Embryonic facial prominence (tissue), 1 donor: ENCODE measurements at regions not wholly inside any gene's neighbourhood (a gene's known extent, or its start where the extent isn't known, plus 50 kb on each side); places are given as distances from the start of the nearest gene placed in this dataset.

Experiments used
- DNase-seq: peaks from one replicate; pipeline ENCODE4 v3.0.0-alpha.2; 2016; ENCODE audit errors: extremely low spot score

GRCh38 chr2:144947709-144948037 is 427.8 kb upstream of the ZEB2 start:
- no peak for DNase-seq

DNA sequence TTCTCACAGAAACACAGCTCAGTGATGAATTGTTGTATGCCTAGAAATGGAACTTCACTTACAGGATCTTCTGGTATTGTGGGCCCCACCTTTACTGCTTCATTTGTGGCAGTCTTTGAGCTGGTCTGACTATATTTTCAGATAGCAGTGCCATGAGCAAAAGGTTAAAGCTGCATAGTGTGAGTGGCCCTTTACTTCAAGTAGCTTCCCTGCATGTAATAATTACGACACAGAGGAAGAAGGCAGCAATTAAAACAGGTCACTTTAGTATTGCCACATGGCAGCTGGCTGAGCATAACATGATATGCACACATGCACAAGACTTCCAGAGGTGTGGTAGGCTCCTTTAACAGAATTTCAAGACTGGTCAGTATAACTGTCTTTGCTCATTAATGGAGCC is 426.3 kb upstream of the ZEB2 start:
- DNase-seq: no peak

DNA sequence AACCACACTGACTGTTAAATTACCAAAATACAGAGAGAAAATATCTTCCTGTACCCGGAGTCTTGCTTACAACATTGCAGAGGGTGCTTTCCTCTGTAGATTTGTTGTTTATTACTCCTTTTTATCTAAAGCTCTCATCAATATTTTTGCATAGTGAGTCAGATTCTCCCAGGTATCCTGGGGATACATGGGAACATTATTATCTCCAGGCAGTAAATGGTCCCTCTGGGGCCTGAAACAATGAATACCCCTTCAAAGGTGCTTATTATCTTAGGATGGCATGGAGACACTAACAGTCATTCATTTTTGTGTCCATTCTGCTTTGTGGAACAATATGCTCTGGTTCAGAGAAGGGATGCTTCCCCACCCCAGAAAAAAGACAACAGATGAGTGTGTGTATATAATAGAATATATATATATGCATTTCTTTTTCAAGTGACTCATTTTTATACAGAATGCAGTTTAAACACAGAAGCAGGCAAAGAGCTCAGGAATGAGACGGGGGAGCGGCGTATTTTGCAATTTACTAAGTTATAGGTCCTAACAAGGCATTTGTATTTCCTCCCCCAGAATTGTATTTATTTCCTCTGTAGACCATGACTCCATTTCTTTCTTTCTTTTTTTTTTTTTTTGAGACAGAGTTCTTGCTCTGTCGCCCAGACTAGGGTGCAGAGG is 424.8 kb upstream of the ZEB2 start:
- DNase-seq: no peak

DNA sequence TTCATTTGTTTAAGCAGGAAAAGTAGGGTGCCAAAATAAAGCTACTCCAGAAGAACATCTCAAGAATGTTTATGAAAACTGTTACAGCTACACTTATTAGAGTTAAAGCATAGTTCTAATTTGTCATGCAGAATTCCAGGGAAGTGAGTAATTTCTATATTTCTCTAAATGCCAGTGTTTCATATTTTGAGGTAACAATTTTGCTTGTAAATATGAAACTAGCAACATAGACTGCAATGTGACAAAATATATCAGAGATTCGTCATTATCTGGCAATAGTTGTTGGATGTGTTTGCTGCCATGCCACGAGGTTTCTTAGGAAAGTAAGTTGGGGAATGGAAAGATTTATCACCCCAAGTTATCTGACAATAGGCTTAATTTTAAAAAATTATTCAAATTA is 424.1 kb upstream of the ZEB2 start:
- no peak for DNase-seq

- no peak for DNase-seq
Observed at GRCh38 chr2:144943293-144943941, 423.5 kb upstream of the ZEB2 start.

DNA sequence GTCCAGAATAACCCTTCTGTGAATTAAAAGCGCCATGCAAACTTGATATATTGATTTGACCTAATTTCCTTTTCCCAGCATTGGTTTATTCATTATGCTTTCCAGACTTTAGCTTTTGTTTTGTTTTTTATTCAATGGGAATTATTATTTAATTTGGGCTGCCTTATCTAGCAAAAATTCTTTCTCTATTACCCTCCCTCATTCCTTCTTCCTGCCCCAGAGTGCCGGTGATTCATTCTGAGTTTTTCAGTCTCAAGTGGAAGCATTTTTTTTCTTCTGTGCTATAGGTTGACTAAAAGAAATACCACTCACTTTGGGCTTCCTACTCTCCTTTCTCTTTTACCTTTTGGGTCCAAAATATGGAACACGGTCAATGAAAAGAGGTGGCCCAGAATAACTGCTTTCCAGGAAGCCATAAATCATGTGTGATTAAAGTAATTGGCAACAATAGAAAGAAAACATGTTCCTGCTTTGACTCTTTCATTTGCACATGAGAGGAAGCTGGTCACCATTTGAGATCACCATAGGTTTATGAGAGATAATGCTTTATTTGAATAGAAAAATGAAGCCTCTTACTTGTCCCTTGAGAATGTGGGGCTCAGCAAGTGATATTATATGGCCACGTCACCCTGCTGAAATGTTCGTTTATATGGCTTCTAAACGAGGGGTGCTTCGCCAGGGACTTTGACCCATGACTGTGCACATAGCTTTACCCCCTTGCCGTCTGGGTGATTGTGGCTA is 422.8 kb upstream of the ZEB2 start:
- no peak for DNase-seq

DNA sequence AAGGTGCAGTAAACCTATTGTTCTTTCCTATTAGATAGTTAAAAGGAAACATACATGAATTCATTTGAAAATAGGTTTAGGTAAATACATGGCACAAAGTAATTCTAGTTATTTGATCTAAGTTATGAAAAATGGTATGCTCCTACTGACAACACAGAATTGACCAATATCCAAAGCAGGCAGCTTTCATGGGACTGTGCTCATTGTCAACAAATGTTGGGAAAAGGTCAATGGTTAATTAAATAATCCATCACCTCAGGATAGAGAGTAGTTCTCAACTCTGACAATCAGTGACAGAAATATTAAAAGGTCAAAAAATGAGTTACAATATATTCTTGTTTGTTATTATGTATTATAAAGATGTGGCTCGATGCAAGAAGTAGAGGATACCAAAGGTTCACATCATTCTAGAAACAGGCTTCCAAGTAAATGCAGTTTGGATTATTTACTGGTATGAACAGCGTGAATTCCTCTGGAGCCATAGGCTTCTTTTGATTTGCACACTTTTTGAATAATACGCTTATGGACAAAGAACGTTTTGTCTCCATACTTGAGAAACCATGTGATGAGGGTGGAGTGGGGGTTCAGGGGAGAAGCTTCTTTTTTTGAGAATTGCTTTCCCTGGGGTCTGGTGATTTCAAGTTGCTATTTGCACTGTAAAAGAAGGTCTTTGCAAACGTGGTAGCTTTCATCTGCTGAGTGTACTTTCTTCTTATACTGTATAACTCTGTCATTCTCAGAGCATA is 422.0 kb upstream of the ZEB2 start:
- no peak for DNase-seq

DNA sequence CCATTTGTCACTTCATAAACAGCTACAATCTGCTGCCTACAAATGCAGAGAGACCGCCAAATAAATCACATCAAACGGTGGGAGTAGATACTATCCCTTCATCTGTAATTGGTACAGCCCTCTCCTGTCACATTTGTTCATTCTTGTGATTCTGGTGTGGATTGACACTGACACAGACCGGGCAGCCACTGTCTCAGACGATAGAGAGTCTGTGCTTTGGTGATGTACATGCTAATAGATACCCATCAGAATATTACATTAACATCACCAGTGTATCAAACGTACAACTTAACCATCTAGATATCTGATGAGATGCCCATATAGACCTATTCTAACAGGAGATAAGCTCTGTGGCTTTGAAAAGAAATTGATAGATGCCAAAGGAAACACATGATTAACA is 419.7 kb upstream of the ZEB2 start:
- DNase-seq: no peak

GRCh38 chr2:144937910-144938709 is 418.2 kb upstream of the ZEB2 start:
- peak; percentile 31 for DNase-seq

DNA sequence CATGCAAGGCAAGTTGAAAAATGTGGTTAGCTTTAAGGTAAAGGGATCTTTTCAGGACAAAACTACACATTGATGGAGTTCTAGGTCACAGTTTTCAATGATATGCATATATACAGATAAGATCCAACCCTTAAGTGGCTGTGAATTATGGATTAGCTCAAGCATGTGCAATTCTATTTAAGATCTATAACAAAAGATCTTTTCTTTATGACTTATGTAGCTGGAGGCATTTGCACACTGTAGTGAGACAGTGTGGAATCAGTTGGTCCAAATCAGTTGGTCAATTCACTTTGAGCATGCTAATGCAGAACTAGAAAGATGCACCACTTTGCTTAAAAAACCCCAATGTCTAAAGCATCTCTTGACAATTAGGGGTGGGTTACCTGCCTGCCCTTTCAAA is 417.1 kb upstream of the ZEB2 start:
- no peak for DNase-seq

GRCh38 chr2:144936442-144936841 is 416.5 kb upstream of the ZEB2 start:
- no peak for DNase-seq

DNA sequence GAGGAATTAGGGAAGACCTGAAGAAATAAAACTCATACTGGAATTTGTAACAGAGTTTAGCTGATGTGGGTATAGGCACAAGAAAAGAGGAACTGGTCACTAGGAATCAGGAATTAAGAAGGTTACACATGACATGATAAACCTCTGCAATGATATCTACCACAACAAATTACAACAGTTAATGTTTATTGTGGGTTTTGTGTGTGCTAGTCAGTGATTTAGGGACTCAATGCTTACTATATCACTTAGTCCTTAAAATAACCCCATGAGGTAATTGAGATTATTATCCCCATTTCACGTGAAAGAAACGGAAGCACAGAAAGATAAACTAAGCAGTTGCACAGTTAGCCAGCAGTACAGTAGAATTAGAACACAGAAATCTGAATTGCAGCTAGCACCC is 415.8 kb upstream of the ZEB2 start:
- DNase-seq: no peak

DNA sequence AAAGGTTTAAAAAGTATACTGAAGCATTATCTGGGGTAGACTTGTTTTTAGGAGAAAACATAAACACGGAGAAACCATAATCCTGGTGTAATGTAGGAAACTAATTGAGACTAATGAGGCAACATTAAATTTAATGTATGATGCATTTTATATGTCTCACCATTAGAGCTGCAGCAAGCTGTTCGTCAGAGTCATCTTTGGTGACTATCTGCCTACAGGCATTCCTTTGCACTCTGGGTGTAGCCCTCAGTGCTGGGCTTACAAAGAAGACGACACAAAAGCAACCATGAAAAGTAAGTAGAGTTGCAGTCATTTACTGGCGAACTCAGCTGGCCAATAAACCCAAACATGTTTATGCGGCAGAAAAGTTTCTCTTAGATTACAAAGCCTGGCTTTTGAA is 415.3 kb upstream of the ZEB2 start:
- no peak for DNase-seq

DNA sequence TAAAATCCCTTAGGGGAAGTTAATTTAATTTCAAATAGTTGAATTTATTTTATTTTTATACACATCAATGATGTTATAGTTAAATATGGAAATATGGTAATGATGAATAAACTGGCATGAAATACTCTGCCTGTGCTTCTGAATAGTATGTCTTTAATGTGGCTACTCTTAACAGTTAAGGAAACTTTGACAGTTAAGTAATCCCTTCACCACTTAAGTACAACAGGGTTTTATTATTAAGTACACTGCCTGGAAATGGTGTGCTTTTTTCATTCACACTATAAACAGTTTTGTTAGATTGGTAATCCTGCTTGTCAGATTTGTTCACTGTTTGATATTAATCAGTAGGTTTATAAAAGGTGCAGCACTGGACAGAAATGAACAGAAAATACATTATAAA is 412.0 kb upstream of the ZEB2 start:
- DNase-seq: no peak

DNA sequence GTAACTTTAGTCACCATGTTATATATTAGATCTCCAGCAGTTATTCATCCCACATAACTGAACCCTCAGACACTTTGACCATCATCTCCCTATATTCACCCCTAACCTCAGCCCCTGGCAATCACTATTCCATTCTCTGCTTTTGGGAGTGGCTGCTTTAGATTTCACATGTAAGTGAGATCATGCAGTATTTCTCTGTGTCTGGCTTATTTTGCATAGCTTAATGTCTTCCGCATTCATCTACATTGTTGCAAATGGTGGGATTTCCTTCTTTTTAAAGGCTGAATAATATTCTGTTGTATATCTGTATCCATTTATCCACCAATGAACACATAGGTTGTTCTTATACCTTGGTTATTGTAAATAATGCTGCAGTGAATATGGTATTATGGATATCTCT is 411.6 kb upstream of the ZEB2 start:
- DNase-seq: no peak

DNA sequence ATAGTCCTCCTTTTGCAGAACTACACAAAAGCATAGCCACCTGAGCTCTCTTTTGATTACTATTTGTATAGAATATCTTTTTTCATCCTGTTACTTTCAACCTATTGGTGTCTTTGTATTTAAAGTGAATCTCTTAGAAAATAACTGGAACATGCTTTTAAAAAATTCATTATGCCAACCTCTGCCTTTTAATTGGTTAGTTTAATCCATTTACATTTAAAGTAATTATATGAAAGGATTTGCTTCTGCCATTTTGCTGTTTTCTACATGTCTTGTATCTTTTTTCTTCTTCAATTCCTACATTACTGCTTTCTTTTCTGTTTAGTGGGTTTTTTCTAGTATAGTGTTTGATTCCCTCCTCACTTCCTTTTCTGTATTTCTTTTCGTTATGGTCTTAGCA is 407.5 kb upstream of the ZEB2 start:
- no peak for DNase-seq

- DNase-seq: no peak
Observed at GRCh38 chr2:144925886-144926285, 406.0 kb upstream of the ZEB2 start.

GRCh38 chr2:144924827-144925226 is 404.9 kb upstream of the ZEB2 start:
- DNase-seq: no peak

- DNase-seq: no peak
Observed at GRCh38 chr2:144922519-144922918, 402.6 kb upstream of the ZEB2 start.

DNA sequence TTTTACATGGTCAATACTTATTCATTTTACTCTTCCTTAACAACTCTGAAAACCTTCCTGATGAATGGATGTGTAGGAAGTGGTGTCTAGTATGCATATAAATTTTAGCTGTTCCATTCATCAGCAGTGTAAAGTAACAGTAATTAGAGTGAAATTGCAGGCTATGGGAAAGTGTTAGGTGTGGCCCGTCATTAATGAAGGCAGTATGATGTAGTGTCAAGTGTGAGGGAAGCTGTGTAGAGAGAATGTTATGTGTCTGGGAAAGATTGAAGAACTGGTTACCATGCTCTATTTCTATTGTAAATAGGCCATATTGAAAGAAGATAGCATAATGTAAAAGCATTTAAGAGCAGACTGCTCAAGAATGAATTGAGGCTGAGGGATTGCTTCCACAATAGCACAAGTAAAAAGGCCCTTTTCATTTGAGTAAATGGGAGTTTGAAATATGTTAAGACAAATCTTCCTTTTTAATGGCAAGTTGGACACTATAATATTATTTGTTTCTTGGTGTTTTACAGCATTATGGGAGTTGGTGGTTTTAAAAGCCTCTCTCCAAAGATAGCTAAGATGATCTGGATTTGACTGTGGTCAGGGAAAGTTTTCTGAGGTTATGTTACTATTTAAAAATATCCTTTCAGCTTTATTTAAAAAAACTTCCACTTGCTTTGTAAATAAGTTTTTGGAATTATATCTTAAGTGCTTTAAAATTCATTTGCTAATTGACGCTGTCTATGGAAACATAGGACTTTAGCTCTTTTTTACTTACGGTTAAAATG is 401.0 kb upstream of the ZEB2 start:
- DNase-seq: no peak
